Activated CD4-positive, alpha-beta T cell treated with anti-CD3 and anti-CD28 coated beads for 24 hours (primary cell): ENCODE measurements at regions not wholly inside any gene's neighbourhood (a gene's known extent, or its start where the extent isn't known, plus 50 kb on each side); places are given as distances from the start of the nearest gene placed in this dataset.

ENCODE experiments used
- DNase-seq, 2 donors: peaks; one replicate each; pipeline ENCODE4 v3.0.0-alpha.2; 2020; ENCODE audit warnings: low read depth in 2 of 2

DNA sequence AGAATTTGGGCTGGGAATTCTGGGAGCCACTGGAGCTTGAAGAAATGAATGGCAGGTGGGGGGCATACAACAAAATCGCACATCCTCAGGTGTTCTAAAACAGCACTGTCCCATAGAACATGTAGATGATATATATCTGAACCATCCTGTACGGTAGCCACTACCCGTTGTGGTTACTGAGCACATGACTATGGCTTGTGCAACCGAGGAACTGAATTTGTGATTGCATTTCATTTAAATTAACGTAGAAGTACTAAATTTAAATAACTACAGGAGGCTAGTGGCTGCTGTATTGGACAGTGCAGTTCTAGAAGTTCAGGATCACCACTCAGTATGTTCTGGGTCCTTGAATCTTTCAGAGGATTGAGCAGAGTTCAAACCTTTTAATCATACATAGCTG is 172.4 kb downstream of the PHETA1 start:
- no peak for DNase-seq

- DNase-seq, result no peak
Observed at GRCh38 chr12:111195316-111195715, 173.6 kb downstream of the PHETA1 start.

GRCh38 chr12:111194703-111195051 is 174.2 kb downstream of the PHETA1 start:
- DNase-seq, result no peak

DNA sequence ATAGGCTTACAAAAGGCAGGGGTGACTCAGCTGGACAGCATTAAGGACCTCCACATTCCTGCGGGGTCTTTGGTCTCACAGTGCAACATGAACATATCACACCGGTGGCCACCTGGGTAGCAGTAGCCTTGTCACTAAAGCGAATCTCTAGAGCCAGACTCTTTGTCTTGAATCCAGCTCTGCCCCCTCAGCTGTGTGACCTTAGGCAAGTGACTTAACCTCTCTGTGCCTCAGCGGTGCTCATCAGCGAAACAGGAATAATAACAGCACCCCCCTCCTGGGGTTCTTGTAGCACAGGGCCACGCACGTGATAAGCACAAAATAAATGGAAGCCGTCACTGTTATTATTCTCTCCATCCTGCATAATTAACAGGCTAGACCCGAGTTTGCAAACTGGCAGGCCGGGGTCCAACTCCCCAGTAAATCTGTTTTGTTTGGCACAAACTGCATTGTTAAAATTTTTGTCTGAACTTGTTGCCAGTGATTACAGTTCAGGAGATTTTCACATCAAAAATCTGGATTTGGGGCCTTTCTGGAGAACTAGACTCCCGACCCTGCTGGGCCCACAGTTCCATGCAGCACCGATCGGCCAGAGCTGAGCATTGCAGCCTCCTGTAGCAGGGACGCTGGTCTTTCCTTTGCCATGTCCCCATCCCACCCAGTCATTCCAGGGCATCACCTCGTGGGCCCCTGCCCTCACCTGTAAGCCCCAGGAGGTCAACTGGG is 174.8 kb downstream of the PHETA1 start:
- no peak for DNase-seq

DNA sequence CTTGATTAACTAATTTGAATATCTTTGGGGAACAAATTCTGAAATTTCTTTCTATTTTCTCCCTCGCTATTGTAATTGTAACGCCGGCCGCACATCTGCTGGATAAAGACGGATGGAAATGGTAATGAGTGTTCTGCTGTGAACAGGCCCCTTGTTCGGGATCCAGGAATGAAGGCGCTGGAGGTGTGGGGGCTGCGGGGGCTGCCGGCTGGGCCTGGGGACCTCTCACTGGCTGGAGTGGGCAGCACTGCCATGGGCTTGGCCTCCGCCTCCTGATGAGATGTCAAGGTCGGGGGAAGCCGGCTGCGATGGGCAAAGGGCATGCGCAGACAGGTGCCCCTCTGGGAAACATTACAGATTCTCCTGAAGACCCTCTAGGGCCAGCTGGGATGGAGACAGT is 175.4 kb downstream of the PHETA1 start:
- no peak for DNase-seq

GRCh38 chr12:111193067-111193466 is 175.8 kb downstream of the PHETA1 start:
- no peak for DNase-seq

DNA sequence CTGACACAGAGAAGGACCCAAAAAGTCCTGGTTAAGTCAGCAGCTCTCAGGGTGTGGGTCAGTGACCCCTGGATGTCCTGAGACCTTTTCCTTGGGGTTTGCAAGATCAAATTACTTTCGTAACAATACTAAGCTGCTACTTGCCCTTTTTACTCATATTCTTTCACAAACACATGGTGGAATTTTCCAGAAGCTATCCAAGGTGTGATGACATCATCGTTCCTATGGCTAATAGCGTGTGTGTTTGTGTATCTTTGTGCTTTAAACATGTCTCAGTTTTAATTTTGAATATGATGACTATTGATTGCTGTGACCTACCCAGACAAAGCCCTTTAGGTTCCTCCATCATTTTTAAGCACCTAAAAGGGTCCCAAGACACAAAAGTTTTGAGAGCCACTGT is 176.2 kb downstream of the PHETA1 start:
- no peak for DNase-seq

DNA sequence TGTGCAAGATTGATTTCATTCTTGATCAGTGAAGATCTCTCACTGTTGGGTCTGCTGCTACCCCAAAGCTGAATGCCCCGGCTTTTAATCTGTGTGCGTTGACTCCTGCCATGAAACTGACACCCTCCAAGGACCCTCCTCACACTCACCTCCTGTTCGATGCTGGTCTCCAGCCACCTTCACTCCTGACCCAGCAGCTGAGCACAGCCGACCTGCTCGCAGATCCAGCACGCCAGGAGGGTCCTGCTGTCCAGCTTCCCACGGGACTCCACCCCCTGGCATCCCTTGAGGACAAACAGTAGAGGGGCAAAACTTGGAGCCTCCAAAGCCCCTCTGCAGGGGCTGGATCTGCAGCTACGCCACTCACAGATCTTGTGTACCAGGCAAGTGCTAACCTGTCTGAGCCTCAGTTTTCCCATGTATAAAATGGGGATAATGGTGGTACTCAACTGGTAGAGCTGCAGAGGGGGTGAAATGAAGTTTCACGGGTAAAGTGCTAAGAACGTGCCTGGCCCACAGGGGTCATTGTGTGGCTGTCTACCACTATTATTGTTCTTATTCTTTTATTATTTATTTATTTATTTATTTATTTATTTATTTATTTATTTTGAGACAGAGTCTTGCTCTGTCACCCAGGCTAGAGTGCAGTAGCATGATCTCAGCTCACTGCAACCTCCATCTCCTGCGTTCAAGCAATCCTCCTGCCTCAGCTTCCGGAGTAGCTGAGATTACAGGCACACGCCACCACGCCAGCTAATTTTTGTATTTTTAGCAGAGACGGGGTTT is 178.0 kb downstream of the PHETA1 start:
- DNase-seq, result no peak

DNA sequence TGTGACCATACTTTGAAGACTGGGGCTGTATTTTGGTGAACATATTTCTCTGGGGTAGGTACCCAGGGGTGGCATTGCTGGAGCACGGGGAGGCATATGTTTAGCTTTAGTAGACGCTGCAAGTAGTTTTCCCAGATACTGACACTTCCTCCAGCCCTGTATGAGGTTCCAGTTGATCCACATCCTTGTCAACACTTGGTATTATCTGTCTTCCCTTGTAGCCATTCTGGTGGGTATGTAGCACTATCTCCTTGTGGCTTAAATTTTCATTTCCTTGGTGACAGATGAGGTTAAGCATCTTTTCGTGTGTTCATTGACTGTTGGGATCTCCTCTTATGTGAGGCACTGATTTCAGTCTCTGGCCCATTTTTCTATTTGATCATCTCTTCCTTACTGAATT is 179.1 kb downstream of the PHETA1 start:
- no peak for DNase-seq

DNA sequence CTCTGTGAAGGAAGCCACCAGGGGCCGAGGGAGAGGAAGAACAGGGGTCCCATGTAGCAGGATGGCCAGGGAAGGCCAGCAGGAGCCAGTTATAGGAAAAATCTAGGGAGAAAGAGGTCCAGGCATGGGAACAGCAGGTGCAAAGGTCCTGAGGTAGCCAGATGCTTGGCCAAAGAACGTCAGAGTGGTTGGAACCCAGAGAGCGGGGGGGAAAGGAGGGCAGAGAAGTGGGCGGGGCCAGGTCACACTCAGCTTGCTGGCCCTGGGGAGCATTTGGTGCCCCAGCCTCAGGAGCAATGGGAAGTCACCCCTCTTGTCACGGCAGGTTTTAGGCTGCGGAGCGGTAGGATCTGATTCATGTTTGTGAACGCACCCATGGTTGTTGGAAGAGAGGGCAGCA is 180.5 kb downstream of the PHETA1 start:
- no peak for DNase-seq

- DNase-seq, result no peak
Observed at GRCh38 chr12:111186347-111186746, 182.5 kb downstream of the PHETA1 start.

DNA sequence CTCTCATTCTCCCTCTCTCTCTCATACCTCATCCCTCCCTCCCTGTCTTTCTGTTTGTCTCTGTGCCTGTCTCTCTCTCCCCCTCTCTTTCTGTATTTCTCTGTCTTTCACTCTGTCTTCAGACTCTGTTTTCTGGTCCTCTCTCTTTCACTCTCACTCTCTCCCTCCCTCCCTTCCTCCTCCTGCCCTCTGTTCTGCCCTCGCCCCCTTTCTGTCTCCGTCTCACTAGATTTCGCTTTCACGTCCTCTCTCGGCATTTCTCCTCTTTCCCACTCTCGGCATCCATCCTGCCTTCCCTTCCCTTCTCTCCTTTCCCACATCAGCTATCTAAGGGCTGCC is 183.0 kb downstream of the PHETA1 start:
- no peak for DNase-seq

GRCh38 chr12:111185206-111185888 is 183.5 kb downstream of the PHETA1 start:
- no peak for DNase-seq

DNA sequence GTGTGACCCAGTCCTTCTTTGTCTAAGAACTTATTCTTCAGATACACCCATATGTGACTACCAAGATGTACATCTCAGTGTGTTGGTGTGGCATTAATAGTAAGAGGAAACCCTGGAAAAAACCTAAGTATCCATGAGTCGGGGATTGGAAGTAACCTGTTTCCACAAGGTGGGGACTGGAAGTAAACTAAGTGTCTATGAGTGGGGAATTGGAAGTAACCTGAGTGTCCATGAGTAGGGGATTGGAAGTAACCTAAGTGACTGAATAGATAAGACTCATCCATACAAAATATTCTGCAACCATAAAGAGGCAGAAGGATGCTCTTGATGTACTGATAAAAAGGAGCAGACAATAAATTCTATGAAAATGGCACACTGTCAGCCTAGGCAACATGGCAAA is 184.7 kb downstream of the PHETA1 start:
- no peak for DNase-seq

DNA sequence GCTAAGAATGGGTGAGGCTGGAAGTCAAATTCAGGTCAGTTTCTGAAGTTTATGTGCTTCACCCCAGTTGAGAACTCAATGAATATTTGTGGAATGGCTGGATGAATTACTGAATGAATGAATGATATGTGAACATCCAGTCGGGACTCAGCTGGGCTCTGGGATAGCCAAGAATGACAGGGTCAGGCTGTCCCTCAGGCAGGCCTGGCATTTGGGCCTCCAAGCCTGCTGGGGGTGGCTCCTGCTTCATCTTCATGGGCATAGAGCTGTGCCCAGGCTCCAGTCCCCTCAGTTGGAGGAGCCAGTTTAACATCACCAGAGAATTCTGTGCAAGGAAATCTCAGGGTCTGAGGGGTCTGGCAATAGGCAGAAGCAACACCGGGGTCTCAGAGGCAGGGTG is 185.8 kb downstream of the PHETA1 start:
- DNase-seq, result no peak

- DNase-seq, result no peak
Observed at GRCh38 chr12:111182382-111182781, 186.5 kb downstream of the PHETA1 start.

GRCh38 chr12:111181143-111181726 is 187.7 kb downstream of the PHETA1 start:
- peak in 1 of 2 donors; percentile 2 for DNase-seq

- no peak for DNase-seq
Observed at GRCh38 chr12:111180426-111181142, 188.3 kb downstream of the PHETA1 start.

DNA sequence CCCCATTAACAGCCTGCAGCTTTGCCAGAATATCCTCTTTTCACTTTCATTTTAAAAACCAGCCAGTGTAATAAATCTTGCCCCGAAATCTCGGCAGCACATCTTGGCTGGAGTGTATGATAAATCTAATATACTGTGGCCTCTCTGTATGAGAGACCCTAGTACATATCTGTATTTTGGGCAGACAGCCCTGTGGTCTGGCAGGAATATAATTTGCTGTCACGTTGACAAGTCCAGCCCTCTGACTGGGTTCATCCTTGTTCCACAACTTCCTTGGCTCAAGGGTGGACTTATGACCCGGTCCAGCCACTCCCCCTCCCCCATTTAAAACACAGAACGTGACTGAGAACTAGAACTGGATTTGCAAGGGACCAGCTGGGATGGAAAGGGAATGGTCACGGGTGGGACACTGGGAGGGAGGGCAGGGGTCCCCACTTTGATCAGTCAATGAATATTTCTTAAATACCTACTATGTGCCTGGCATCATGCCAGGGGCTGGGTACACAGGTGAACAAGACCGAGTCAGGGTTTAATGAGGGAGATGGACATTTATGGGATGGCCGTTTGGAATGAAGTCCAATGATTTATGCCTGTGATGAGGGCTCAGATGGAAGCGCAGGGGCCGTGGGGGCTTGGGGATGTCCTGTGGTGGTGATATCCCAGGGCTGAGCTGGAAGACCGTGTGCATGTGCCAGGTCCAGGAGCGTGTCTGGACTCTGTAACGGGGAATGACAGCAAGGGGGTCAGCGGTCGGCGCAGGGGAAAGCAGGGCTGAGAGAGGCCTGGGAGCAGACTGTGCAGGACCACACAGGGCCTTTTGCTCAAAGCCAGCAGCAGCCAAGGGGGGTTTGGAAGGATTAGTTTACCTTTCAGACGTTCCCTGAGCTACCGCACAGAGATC is 190.5 kb downstream of the PHETA1 start:
- DNase-seq, result no peak

- no peak for DNase-seq
Observed at GRCh38 chr12:111175396-111176094, 193.3 kb downstream of the PHETA1 start.
